ENCODE measurements at regions not wholly inside any gene's neighbourhood (a gene's known extent, or its start where the extent isn't known, plus 50 kb on each side); places are given as distances from the start of the nearest gene placed in this dataset.

DNA sequence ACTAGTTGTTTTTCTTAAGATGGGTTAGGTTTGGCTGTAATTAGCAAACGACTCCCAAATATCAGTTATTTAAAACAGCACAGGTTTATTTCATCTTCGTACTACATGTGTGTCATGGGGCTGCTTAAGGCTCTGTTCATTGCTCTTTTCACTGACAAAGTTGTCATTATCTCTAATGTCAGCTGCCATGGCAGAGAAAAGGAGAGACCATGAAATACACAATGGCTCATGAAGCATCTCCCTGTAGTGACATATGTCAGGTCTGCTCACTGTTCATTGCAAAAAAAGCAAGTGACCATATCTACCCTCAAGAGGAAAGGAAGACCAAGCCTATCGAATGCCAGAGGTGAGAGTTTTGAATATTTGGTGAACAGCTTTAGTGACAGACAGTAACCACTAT is 52.2 kb upstream of the PCDH7 start:
- Histone ChIP-seq H3K27me3 (ENCODE audit: insufficient read depth, low read depth, low read length) (no peaks in the 10 kb centered on the region), H3K9me2 (ENCODE audit: insufficient read depth, low read length) (no peaks in the 10 kb centered on the region), H3K27ac (ENCODE audit: low read length) (peak overlapping the region; percentile 43), H3K36me3 (ENCODE audit: insufficient read depth, low read length) (no peaks in the 10 kb centered on the region), H3K9me3 (ENCODE audit: low read length) (no peaks in the 10 kb centered on the region), H2AFZ (ENCODE audit: low read depth, low read length) (no peak overlapping the region), H3K79me2 (replicated peaks; ENCODE audit: insufficient read depth, low read length) (no peaks in the 10 kb centered on the region), H3K4me2 (ENCODE audit: low read length) (no peak overlapping the region), H3K9ac (ENCODE audit: low read length) (no peak overlapping the region), H3F3A (ENCODE audit: insufficient read depth, low read length, poor library complexity, severe bottlenecking) (no peaks in the 10 kb centered on the region), H4K20me1 (ENCODE audit: insufficient read depth) (no peaks in the 10 kb centered on the region), H3K4me3 (ENCODE audit: low read length) (peak overlapping the region; percentile 14)
- TF ChIP-seq POLR2AphosphoS5 (IDR thresholded peaks at IDR 0.05) (peak; percentile 76), EP300 (conservative IDR thresholded peaks at IDR 0.05; ENCODE audit: poor library complexity, severe bottlenecking) (peak; percentile 91), SMC3 (conservative IDR thresholded peaks at IDR 0.05; ENCODE audit: poor library complexity) (no peak), EZH2 (IDR thresholded peaks at IDR 0.05; ENCODE audit: borderline replicate concordance, insufficient read depth, low read length, poor library complexity, severe bottlenecking) (no peak), TAF1 (IDR thresholded peaks at IDR 0.05; ENCODE audit: low read depth) (no peak), MXI1 (conservative IDR thresholded peaks at IDR 0.05; ENCODE audit: poor library complexity, severe bottlenecking) (peak; percentile 11), RAD21 (conservative IDR thresholded peaks at IDR 0.05) (no peak)
- TF ChIP-seq, protein P1, sequence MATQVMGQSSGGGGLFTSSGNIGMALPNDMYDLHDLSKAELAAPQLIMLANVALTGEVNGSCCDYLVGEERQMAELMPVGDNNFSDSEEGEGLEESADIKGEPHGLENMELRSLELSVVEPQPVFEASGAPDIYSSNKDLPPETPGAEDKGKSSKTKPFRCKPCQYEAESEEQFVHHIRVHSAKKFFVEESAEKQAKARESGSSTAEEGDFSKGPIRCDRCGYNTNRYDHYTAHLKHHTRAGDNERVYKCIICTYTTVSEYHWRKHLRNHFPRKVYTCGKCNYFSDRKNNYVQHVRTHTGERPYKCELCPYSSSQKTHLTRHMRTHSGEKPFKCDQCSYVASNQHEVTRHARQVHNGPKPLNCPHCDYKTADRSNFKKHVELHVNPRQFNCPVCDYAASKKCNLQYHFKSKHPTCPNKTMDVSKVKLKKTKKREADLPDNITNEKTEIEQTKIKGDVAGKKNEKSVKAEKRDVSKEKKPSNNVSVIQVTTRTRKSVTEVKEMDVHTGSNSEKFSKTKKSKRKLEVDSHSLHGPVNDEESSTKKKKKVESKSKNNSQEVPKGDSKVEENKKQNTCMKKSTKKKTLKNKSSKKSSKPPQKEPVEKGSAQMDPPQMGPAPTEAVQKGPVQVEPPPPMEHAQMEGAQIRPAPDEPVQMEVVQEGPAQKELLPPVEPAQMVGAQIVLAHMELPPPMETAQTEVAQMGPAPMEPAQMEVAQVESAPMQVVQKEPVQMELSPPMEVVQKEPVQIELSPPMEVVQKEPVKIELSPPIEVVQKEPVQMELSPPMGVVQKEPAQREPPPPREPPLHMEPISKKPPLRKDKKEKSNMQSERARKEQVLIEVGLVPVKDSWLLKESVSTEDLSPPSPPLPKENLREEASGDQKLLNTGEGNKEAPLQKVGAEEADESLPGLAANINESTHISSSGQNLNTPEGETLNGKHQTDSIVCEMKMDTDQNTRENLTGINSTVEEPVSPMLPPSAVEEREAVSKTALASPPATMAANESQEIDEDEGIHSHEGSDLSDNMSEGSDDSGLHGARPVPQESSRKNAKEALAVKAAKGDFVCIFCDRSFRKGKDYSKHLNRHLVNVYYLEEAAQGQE (IDR thresholded peaks at IDR 0.05; ENCODE audit: borderline replicate concordance) = peak; percentile 25
- TF ChIP-seq, protein P2, sequence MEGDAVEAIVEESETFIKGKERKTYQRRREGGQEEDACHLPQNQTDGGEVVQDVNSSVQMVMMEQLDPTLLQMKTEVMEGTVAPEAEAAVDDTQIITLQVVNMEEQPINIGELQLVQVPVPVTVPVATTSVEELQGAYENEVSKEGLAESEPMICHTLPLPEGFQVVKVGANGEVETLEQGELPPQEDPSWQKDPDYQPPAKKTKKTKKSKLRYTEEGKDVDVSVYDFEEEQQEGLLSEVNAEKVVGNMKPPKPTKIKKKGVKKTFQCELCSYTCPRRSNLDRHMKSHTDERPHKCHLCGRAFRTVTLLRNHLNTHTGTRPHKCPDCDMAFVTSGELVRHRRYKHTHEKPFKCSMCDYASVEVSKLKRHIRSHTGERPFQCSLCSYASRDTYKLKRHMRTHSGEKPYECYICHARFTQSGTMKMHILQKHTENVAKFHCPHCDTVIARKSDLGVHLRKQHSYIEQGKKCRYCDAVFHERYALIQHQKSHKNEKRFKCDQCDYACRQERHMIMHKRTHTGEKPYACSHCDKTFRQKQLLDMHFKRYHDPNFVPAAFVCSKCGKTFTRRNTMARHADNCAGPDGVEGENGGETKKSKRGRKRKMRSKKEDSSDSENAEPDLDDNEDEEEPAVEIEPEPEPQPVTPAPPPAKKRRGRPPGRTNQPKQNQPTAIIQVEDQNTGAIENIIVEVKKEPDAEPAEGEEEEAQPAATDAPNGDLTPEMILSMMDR (IDR thresholded peaks at IDR 0.05; ENCODE audit: poor library complexity, severe bottlenecking) = no peak

DNA sequence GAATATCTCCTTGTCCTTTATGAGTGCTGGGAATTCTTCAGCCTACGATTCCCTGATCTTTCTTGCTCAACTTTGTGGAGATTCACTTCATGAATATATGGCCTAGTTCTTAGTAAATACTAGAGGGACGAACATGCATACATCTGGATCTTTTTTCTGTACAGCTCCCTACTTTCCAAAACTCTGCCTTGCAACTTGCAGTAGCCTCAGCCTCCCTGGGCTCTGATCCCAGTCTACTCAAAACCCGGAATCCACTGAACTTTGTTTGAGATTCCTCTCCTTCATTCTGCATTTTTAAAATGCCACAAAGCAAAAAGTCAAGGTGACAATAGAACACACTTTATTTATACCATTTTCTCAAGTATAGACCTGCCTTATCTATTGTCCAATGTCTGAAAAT is 50.0 kb upstream of the PCDH7 start:
- H3K9me3 ChIP-seq (ENCODE audit: low read length) = no peaks in the 10 kb centered on the region
- no peaks in the 10 kb centered on the region for H3K9me2 ChIP-seq (ENCODE audit: insufficient read depth, low read length)
- H3K27me3 ChIP-seq (ENCODE audit: insufficient read depth, low read depth, low read length) = no peaks in the 10 kb centered on the region
- H3K4me2 ChIP-seq (ENCODE audit: low read length) = no peak overlapping the region
- no peaks in the 10 kb centered on the region for H3F3A ChIP-seq (ENCODE audit: insufficient read depth, low read length, poor library complexity, severe bottlenecking)
- no peaks in the 10 kb centered on the region for H3K36me3 ChIP-seq (ENCODE audit: insufficient read depth, low read length)
- no peak overlapping the region for H2AFZ ChIP-seq (ENCODE audit: low read depth, low read length)
- H3K79me2 ChIP-seq (replicated peaks; ENCODE audit: insufficient read depth, low read length) = no peaks in the 10 kb centered on the region
- H3K27ac ChIP-seq (ENCODE audit: low read length) = no peak overlapping the region
- no peak overlapping the region for H3K4me3 ChIP-seq (ENCODE audit: low read length)
- TF ChIP-seq EP300 (conservative IDR thresholded peaks at IDR 0.05; ENCODE audit: poor library complexity, severe bottlenecking) (no peak), TAF1 (IDR thresholded peaks at IDR 0.05; ENCODE audit: low read depth) (no peak), RAD21 (conservative IDR thresholded peaks at IDR 0.05) (no peak), POLR2AphosphoS5 (IDR thresholded peaks at IDR 0.05) (no peak)
- TF ChIP-seq, protein P1 (IDR thresholded peaks at IDR 0.05; ENCODE audit: borderline replicate concordance) = no peak
- H3K9ac ChIP-seq (ENCODE audit: low read length) = no peak overlapping the region
- H4K20me1 ChIP-seq (ENCODE audit: insufficient read depth) = no peaks in the 10 kb centered on the region

Small RNAs in the stretch of these regions (small RNA-seq; reads per million reads assigned to genes)
- 0 reads per million in 3 experiments for gene AC097510.1

Data from neural cell (in vitro differentiated cells).